ENCODE measurements at regions not wholly inside any gene's neighbourhood (a gene's known extent, or its start where the extent isn't known, plus 50 kb on each side); places are given as distances from the start of the nearest gene placed in this dataset.

DNA sequence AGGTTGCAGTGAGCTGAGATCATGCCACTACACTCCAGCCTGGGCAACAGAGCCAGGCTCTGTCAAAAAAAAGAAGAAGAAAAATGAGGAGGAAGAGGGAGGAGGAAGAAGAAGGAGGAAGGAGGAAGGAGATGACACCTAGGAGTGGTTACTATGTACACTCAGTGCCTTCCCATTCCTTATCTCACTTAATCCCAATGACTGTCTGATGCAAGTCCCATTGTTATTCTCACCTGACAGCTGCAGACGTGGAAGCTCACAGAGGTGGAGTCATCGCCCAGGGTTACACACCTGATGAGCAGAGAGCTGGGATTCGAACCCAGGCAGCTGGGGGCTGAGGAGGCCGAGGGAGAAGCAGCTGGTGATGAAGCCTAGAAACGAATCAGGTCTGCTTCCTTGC is 258.8 kb downstream of the SNX10 start (continued):
- TF ChIP-seq MLLT1 (IDR thresholded peaks at IDR 0.05) (no peak), ZNF24 (IDR thresholded peaks at IDR 0.05) (no peak), SREBF2 (IDR thresholded peaks at IDR 0.05; ENCODE audit: low read length) (no peak), HDAC2 (IDR thresholded peaks at IDR 0.05) (no peak), NKRF (conservative IDR thresholded peaks at IDR 0.05) (no peak), CBFB (IDR thresholded peaks at IDR 0.05; ENCODE audit: low read depth) (no peak), CEBPB (IDR thresholded peaks at IDR 0.05; ENCODE audit: borderline replicate concordance in 1 of 2, low read depth in 2 of 2, low read length in 2 of 2) (no peak), E2F8 (IDR thresholded peaks at IDR 0.05; ENCODE audit: low read depth, partially characterized antibody) (no peak), CHD2 (IDR thresholded peaks at IDR 0.05; ENCODE audit: borderline replicate concordance, low read depth, low read length) (no peak), RBBP5 (conservative IDR thresholded peaks at IDR 0.05) (no peak), WRNIP1 (IDR thresholded peaks at IDR 0.05; ENCODE audit: borderline replicate concordance, low read depth, low read length) (no peak)

Data from GM12878 (cell line).